Thyroid gland (tissue), 4 donors: ENCODE measurements at regions not wholly inside any gene's neighbourhood (a gene's known extent, or its start where the extent isn't known, plus 50 kb on each side); places are given as distances from the start of the nearest gene placed in this dataset.

Experiments
- CTCF ChIP-seq, 6 experiments: fragments of 200-600 bp in 3 of 6; fragments of 450-650 bp in 3 of 6; sonication (generic) in 3 of 6; IDR thresholded peaks; one replicate each; pipeline ENCODE4 v1.5.1; 2016 to 2019; ENCODE audit warnings: antibody characterized with exemption in 6 of 6, mild to moderate bottlenecking in 2 of 6, inconsistent platforms in 1 of 6, moderate library complexity in 1 of 6
- POLR2A ChIP-seq, 2 donors: fragments of 450-650 bp; IDR thresholded peaks; one replicate each; pipeline ENCODE4 v1.6.1; 2017; ENCODE audit warnings: antibody characterized with exemption in 2 of 2, mild to moderate bottlenecking in 2 of 2, moderate library complexity in 1 of 2

GRCh38 chr13:40155201-40155600 lies 499.7 kb downstream of the COG6 start:
- TF ChIP-seq CTCF (IDR thresholded peaks at IDR 0.05) = no peak
- TF ChIP-seq POLR2A (IDR thresholded peaks at IDR 0.05) = no peak
